HG03378 (cell line): ENCODE measurements at regions not wholly inside any gene's neighbourhood (a gene's known extent, or its start where the extent isn't known, plus 50 kb on each side); places are given as distances from the start of the nearest gene placed in this dataset.

ENCODE experiments used
- ATAC-seq: cut with Tn5 transposase; IDR thresholded peaks from one replicate; pipeline ENCODE4 v1.9.1; 2021; ENCODE audit warnings: mild to moderate bottlenecking, moderate library complexity; ENCODE audit not compliant: unreplicated experiment

GRCh38 chr1:244255426-244255965, 196.2 kb downstream of the ADSS2 start:
- no peak for ATAC-seq

GRCh38 chr1:244256086-244256676, 195.5 kb downstream of the ADSS2 start:
- no peak for ATAC-seq

- ATAC-seq: no peak
These were observed 187.5 kb downstream of the ADSS2 start for GRCh38 chr1:244264163-244264562.

- no peak for ATAC-seq
These were observed 186.2 kb downstream of the ADSS2 start for GRCh38 chr1:244265507-244265906.

- no peak for ATAC-seq
These were observed 182.5 kb downstream of the ADSS2 start for GRCh38 chr1:244269169-244269568.

GRCh38 chr1:244271004-244271403, 180.7 kb downstream of the ADSS2 start:
- no peak for ATAC-seq

- no peak for ATAC-seq
These were observed 179.9 kb downstream of the ADSS2 start for GRCh38 chr1:244271691-244272308.

- peak; percentile 90 for ATAC-seq
These were observed 179.0 kb downstream of the ADSS2 start for GRCh38 chr1:244272471-244273261.

GRCh38 chr1:244273262-244273844, 178.4 kb downstream of the ADSS2 start:
- no peak for ATAC-seq

GRCh38 chr1:244273845-244274619, 177.7 kb downstream of the ADSS2 start:
- ATAC-seq: no peak

- ATAC-seq: no peak
These were observed 175.1 kb downstream of the ADSS2 start for GRCh38 chr1:244276646-244277045.

GRCh38 chr1:244280201-244280600, 171.5 kb downstream of the ADSS2 start:
- no peak for ATAC-seq

- ATAC-seq: no peak
These were observed 170.8 kb downstream of the ADSS2 start for GRCh38 chr1:244280859-244281258.

GRCh38 chr1:244283772-244284171, 167.9 kb downstream of the ADSS2 start:
- ATAC-seq: no peak

GRCh38 chr1:244284641-244285156, 167.0 kb downstream of the ADSS2 start:
- no peak for ATAC-seq

- no peak for ATAC-seq
These were observed 165.4 kb downstream of the ADSS2 start for GRCh38 chr1:244286341-244286740.

- no peak for ATAC-seq
These were observed 164.0 kb downstream of the ADSS2 start for GRCh38 chr1:244287726-244288125.

GRCh38 chr1:244288663-244289062, 163.0 kb downstream of the ADSS2 start:
- no peak for ATAC-seq

GRCh38 chr1:244289991-244290785, 161.5 kb downstream of the ADSS2 start:
- no peak for ATAC-seq
